ENCODE measurements at regions not wholly inside any gene's neighbourhood (a gene's known extent, or its start where the extent isn't known, plus 50 kb on each side); places are given as distances from the start of the nearest gene placed in this dataset.

DNA sequence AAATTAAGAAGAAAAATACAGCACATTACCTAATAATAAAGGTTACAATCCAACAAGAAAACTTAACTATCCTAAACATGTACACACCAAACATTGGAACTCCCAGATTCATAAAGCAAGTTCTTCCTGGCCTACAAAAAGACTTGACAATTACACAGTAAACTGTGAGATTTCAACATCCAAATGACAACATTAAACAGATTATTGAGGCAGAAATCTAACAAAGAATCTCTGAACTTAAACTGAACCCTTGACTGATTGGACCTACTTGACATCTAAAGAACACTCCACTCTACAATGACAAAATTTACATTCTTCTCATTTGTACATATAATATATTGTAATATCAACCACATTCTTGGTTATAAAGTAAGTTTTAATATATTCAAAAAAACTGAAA lies 1341.3 kb downstream of the LRFN5 start:
- H2BK5ac ChIP-seq (ENCODE audit: low read depth, low read length, poor library complexity, severe bottlenecking) = no peak overlapping the region
- no peaks in the 10 kb centered on the region for H3K27me3 ChIP-seq (ENCODE audit: control insufficient read depth, insufficient read depth, low read length)
- DNase-seq (no peak), ATAC-seq (ENCODE audit: low read depth) (no peak)
- H3K4me3 ChIP-seq (ENCODE audit: insufficient read depth, low read depth, low read length) = no peak overlapping the region
- no peak overlapping the region for H4K5ac ChIP-seq (ENCODE audit: low read depth, low read length)
- dilution Hi-C loops (cut with HindIII; ENCODE audit: low sequenced_read_pairs, unreplicated experiment) = no loop called here
- no TSS peak for BruUV-seq (replicated peaks)
- H3K4me2 ChIP-seq (ENCODE audit: low read depth, low read length) = no peak overlapping the region
- TF ChIP-seq SMC3 (IDR thresholded peaks at IDR 0.05; ENCODE audit: low read depth, low read length) (no peak), NFE2L2 (IDR thresholded peaks at IDR 0.05; ENCODE audit: low read depth, low read length) (no peak), CEBPB (IDR thresholded peaks at IDR 0.05; ENCODE audit: low read depth, low read length) (no peak), MAZ (IDR thresholded peaks at IDR 0.05; ENCODE audit: borderline replicate concordance, low read depth, low read length) (no peak), RAD21 (IDR thresholded peaks at IDR 0.05; ENCODE audit: low read length) (no peak), FOS (IDR thresholded peaks at IDR 0.05; ENCODE audit: low read depth, low read length) (no peak)
- in situ Hi-C loops (cut with MboI; ENCODE audit: low sequenced_read_pairs) = no loop called here
- intact Hi-C loops (cut with micrococcal nuclease) = no loop called here
- CTCF ChIA-PET = no interaction called here
- H2AK9ac ChIP-seq (replicated peaks; ENCODE audit: low read depth, low read length, poor library complexity) = no peak overlapping the region
- no peak overlapping the region for H2BK20ac ChIP-seq (ENCODE audit: low read depth, low read length)
- no peak overlapping the region for H3K23ac ChIP-seq (ENCODE audit: low read depth, low read length)
- no peaks in the 10 kb centered on the region for H3K79me1 ChIP-seq (ENCODE audit: low read depth in 1 of 2, low read length in 2 of 2)
- H4K91ac ChIP-seq (ENCODE audit: insufficient read depth, low read depth, low read length) = no peak overlapping the region
- H3K14ac ChIP-seq (replicated peaks; ENCODE audit: low read depth, low read length) = no peak overlapping the region
- no peak overlapping the region for H4K8ac ChIP-seq (ENCODE audit: low read depth in 2 of 2, low read length in 2 of 2)
- no peaks in the 10 kb centered on the region for H3K36me3 ChIP-seq (ENCODE audit: control insufficient read depth, insufficient read depth, low read length)
- H2BK15ac ChIP-seq (ENCODE audit: low read depth, low read length) = no peak overlapping the region
- no peak overlapping the region for H3K27ac ChIP-seq (ENCODE audit: insufficient read depth, low read length)
- no peak overlapping the region for H2BK120ac ChIP-seq (ENCODE audit: low read depth, low read length)
- no peak overlapping the region for H3K56ac ChIP-seq (ENCODE audit: extremely low read depth, insufficient read depth, low read length)
- H2AK5ac ChIP-seq (ENCODE audit: low read depth, low read length) = no peak overlapping the region
- no peak overlapping the region for H3K4ac ChIP-seq (ENCODE audit: low read depth, low read length)
- no peaks in the 10 kb centered on the region for H3K4me1 ChIP-seq (ENCODE audit: control insufficient read depth, insufficient read depth, low read length)
- H3K18ac ChIP-seq (ENCODE audit: low read depth, low read length) = no peak overlapping the region
- no peaks in the 10 kb centered on the region for H3K9me1 ChIP-seq (ENCODE audit: insufficient read depth, low read length)
- H3K9me3 ChIP-seq (ENCODE audit: control insufficient read depth, insufficient read depth, low read length) = no peaks in the 10 kb centered on the region
- POLR2A ChIA-PET (ENCODE audit: unreplicated experiment) = no interaction called here
- H4K20me1 ChIP-seq (ENCODE audit: insufficient read depth, low read length) = no peaks in the 10 kb centered on the region
- H3K9ac ChIP-seq (ENCODE audit: low read depth, low read length) = no peak overlapping the region
- no peak overlapping the region for H2AFZ ChIP-seq (replicated peaks; ENCODE audit: low read length, poor library complexity)
